ENCODE measurements at regions not wholly inside any gene's neighbourhood (a gene's known extent, or its start where the extent isn't known, plus 50 kb on each side); places are given as distances from the start of the nearest gene placed in this dataset.

GRCh38 chr4:148951346-148951745 lies 509.1 kb upstream of the NR3C2 start:
- no TSS peak for BruUV-seq (replicated peaks)
- ChIA-PET SMC1A (ENCODE audit: uncharacterized antibody, unreplicated experiment) (no interaction called here), POLR2A (no interaction called here), CTCF (no interaction called here), RAD21 (ENCODE audit: unreplicated experiment) (no interaction called here)
- Histone ChIP-seq H3K27me3 (replicated peaks in 1 of 2; ENCODE audit: control insufficient read depth in 2 of 2, insufficient read depth in 2 of 2, low read length in 1 of 2) (no peaks in the 10 kb centered on the region), H3K27ac (ENCODE audit: control insufficient read depth, insufficient read depth) (no peak overlapping the region), H3K4me2 (ENCODE audit: control insufficient read depth, insufficient read depth) (no peak overlapping the region), H3K4me3 (no peak overlapping the region), H3K9me3 (replicated peaks; ENCODE audit: control insufficient read depth, insufficient read depth, low read length) (no peaks in the 10 kb centered on the region), H4K20me1 (ENCODE audit: control insufficient read depth, insufficient read depth) (no peaks in the 10 kb centered on the region), H3K4me1 (ENCODE audit: control insufficient read depth, insufficient read depth, low read length) (no peaks in the 10 kb centered on the region), H3K9ac (ENCODE audit: control insufficient read depth, insufficient read depth, low read length) (no peak overlapping the region), H2AFZ (ENCODE audit: control insufficient read depth, low read depth, low read length) (no peak overlapping the region), H3K36me3 (ENCODE audit: control insufficient read depth in 2 of 2, insufficient read depth in 2 of 2, low read length in 1 of 2) (no peaks in the 10 kb centered on the region), H3K79me2 (ENCODE audit: control insufficient read depth, insufficient read depth, low read length) (no peaks in the 10 kb centered on the region)
- no peak for DNase-seq (ENCODE audit: low read depth, low spot score)
- FAIRE-seq = no peak
- in situ Hi-C loops (cut with MboI) (no loop called here), intact Hi-C loops (cut with micrococcal nuclease; ENCODE audit: unreplicated experiment) (no loop called here)
- no peak for ATAC-seq
- whole genome bisulfite sequencing (ENCODE audit: insufficient coverage, insufficient replicate concordance, low lambda C conversion rate, missing lambda C conversion rate) = 0% methylated on average over 3 of the region's 3 CpGs
- TF ChIP-seq TARDBP (IDR thresholded peaks at IDR 0.05; ENCODE audit: borderline replicate concordance) (no peak), E2F4 (IDR thresholded peaks at IDR 0.05; ENCODE audit: low read depth, low read length) (no peak), RUNX3 (IDR thresholded peaks at IDR 0.05; ENCODE audit: low read length) (no peak), NR2C2 (IDR thresholded peaks at IDR 0.05; ENCODE audit: borderline replicate concordance, control insufficient read depth, insufficient read length, low read depth) (no peak), NKRF (conservative IDR thresholded peaks at IDR 0.05) (no peak), FOXM1 (IDR thresholded peaks at IDR 0.05; ENCODE audit: low read depth, low read length) (no peak), TBL1XR1 (IDR thresholded peaks at IDR 0.05; ENCODE audit: low read depth, low read length) (no peak), KDM1A (IDR thresholded peaks at IDR 0.05; ENCODE audit: borderline replicate concordance) (no peak), PKNOX1 (IDR thresholded peaks at IDR 0.05) (no peak), NBN (IDR thresholded peaks at IDR 0.05) (no peak)

Measured in GM12878 (cell line).